ENCODE measurements at regions not wholly inside any gene's neighbourhood (a gene's known extent, or its start where the extent isn't known, plus 50 kb on each side); places are given as distances from the start of the nearest gene placed in this dataset.

DNA sequence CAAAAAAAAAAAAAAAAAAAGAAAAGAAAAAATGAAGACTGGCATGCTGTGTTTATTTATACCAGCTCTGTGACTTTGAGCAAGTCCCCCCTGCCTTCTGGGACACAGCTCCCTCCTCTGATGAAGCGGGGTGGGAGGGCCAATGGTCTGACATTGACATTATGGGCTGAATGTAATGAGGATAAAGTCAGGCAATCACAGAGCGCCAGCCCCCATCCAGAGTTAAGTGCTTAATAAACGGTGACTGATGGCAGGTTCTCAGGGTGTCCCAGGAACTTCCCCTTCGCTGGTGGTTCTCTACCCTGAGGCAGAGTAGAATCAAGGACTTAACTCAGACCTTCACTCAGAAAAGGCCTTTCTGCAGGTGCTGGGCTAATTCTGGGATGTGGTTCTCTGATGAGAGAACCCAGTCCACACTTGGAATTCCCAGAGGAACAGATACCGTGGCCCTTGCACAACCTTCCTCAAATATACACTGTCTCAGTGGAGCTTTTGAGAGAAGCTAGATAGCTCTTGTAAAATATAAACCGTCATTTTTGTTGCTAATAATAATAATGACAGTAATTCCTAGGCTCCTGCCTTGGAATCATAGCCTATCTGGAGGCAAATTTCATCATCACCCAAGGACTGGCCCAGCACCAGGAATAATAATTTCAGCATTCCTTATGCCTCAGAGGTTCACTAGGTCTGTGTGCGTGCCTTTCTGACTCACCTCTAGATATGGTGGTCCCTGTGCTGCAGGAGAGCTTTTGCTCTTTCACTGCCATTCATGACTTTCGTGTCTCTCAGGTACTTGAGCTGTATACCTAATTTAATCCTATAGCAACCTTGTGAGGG, 115.8 kb downstream of the RPLP1 start (continued):
- TF ChIP-seq NFE2L2 (IDR thresholded peaks at IDR 0.05; ENCODE audit: low read depth, low read length), result no peak

DNA sequence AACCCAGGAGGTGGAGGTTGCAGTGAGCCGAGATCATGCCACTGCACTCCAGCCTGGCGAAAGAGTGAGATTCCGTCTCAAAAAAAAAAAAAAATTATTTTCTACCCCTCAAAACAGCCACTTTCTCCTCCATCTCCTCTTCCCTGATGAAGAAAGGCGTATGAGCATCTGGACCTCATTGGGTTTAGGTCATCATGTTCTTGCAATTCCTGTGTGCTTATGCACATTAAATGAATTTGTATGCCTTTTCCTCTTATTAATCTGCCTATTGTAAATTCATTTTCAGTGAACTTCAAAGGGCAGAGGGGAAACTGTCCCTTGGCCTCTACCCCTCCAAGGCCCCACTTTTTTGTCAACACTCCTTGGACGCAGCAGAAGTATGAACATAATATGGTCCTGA, 117.8 kb downstream of the RPLP1 start:
- H3K9me1 ChIP-seq (ENCODE audit: insufficient read depth, low read length), result no peaks in the 10 kb centered on the region
- H2AK9ac ChIP-seq (replicated peaks; ENCODE audit: low read depth, low read length, poor library complexity), result no peak overlapping the region
- CTCF ChIA-PET, result no interaction called here
- no peak overlapping the region for H2BK5ac ChIP-seq (ENCODE audit: low read depth, low read length, poor library complexity, severe bottlenecking)
- dilution Hi-C loops (cut with HindIII; ENCODE audit: low sequenced_read_pairs, unreplicated experiment) (no loop called here), in situ Hi-C loops (cut with MboI; ENCODE audit: low sequenced_read_pairs) (loop anchor here (10.0 kb wide), 1 partner anchor 914 kb away; no protein-coding TSS in a partner anchor), intact Hi-C loops (cut with micrococcal nuclease) (no loop called here)
- H4K91ac ChIP-seq (ENCODE audit: insufficient read depth, low read depth, low read length), result no peak overlapping the region
- no peaks in the 10 kb centered on the region for H4K20me1 ChIP-seq (ENCODE audit: insufficient read depth, low read length)
- ATAC-seq (ENCODE audit: low read depth) (no peak), DNase-seq (no peak)
- no peak overlapping the region for H2BK15ac ChIP-seq (ENCODE audit: low read depth, low read length)
- no peak overlapping the region for H2AFZ ChIP-seq (replicated peaks; ENCODE audit: low read length, poor library complexity)
- peaks cover 7% of the 10 kb centered on the region for H3K4me1 ChIP-seq (ENCODE audit: control insufficient read depth, insufficient read depth, low read length)
- H3K14ac ChIP-seq (replicated peaks; ENCODE audit: low read depth, low read length), result no peak overlapping the region
- no peak overlapping the region for H3K23ac ChIP-seq (ENCODE audit: low read depth, low read length)
- H3K9ac ChIP-seq (ENCODE audit: low read depth, low read length), result no peak overlapping the region
- no peaks in the 10 kb centered on the region for H3K9me3 ChIP-seq (ENCODE audit: control insufficient read depth, insufficient read depth, low read length)
- no peak overlapping the region for H3K4me3 ChIP-seq (ENCODE audit: insufficient read depth, low read depth, low read length)
- H4K5ac ChIP-seq (ENCODE audit: low read depth, low read length), result no peak overlapping the region
- no peak overlapping the region for H3K4me2 ChIP-seq (ENCODE audit: low read depth, low read length)
- H2AK5ac ChIP-seq (ENCODE audit: low read depth, low read length), result no peak overlapping the region
- no peak overlapping the region for H2BK20ac ChIP-seq (ENCODE audit: low read depth, low read length)
- no peak overlapping the region for H3K4ac ChIP-seq (ENCODE audit: low read depth, low read length)
- no peak overlapping the region for H3K56ac ChIP-seq (ENCODE audit: extremely low read depth, insufficient read depth, low read length)
- BruUV-seq (replicated peaks), result no TSS peak
- no peak overlapping the region for H4K8ac ChIP-seq (ENCODE audit: low read depth in 2 of 2, low read length in 2 of 2)
- WGBS, 2 experiments (ENCODE audit: extremely low coverage in 2 of 2, insufficient read length in 1 of 2), result no CpG with 5 or more reads among the region's 5 CpGs
- POLR2A ChIA-PET (ENCODE audit: unreplicated experiment), result no interaction called here
- peaks cover 29% of the 10 kb centered on the region for H3K27me3 ChIP-seq (ENCODE audit: control insufficient read depth, insufficient read depth, low read length)
- no peaks in the 10 kb centered on the region for H3K79me1 ChIP-seq (ENCODE audit: low read depth in 1 of 2, low read length in 2 of 2)
- H3K36me3 ChIP-seq (ENCODE audit: control insufficient read depth, insufficient read depth, low read length), result no peaks in the 10 kb centered on the region
- no peak overlapping the region for H2BK120ac ChIP-seq (ENCODE audit: low read depth, low read length)
- TF ChIP-seq, protein P1, sequence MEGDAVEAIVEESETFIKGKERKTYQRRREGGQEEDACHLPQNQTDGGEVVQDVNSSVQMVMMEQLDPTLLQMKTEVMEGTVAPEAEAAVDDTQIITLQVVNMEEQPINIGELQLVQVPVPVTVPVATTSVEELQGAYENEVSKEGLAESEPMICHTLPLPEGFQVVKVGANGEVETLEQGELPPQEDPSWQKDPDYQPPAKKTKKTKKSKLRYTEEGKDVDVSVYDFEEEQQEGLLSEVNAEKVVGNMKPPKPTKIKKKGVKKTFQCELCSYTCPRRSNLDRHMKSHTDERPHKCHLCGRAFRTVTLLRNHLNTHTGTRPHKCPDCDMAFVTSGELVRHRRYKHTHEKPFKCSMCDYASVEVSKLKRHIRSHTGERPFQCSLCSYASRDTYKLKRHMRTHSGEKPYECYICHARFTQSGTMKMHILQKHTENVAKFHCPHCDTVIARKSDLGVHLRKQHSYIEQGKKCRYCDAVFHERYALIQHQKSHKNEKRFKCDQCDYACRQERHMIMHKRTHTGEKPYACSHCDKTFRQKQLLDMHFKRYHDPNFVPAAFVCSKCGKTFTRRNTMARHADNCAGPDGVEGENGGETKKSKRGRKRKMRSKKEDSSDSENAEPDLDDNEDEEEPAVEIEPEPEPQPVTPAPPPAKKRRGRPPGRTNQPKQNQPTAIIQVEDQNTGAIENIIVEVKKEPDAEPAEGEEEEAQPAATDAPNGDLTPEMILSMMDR (conservative IDR thresholded peaks at IDR 0.05; ENCODE audit: low read depth, low read length), result no peak
- TF ChIP-seq, protein P2, sequence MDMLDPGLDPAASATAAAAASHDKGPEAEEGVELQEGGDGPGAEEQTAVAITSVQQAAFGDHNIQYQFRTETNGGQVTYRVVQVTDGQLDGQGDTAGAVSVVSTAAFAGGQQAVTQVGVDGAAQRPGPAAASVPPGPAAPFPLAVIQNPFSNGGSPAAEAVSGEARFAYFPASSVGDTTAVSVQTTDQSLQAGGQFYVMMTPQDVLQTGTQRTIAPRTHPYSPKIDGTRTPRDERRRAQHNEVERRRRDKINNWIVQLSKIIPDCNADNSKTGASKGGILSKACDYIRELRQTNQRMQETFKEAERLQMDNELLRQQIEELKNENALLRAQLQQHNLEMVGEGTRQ (IDR thresholded peaks at IDR 0.05; ENCODE audit: low read depth, low read length), result no peak
- TF ChIP-seq MAFK (IDR thresholded peaks at IDR 0.05; ENCODE audit: low read depth, low read length), result no peak
- TF ChIP-seq MXI1 (IDR thresholded peaks at IDR 0.05; ENCODE audit: borderline replicate concordance, low read depth, low read length), result no peak
- TF ChIP-seq RCOR1 (IDR thresholded peaks at IDR 0.05; ENCODE audit: insufficient replicate concordance, low read length), result no peak
- no peak for TF ChIP-seq BHLHE40 (IDR thresholded peaks at IDR 0.05; ENCODE audit: low read depth, low read length)
- TF ChIP-seq FOS (IDR thresholded peaks at IDR 0.05; ENCODE audit: low read depth, low read length), result no peak
- no peak for TF ChIP-seq RFX5 (IDR thresholded peaks at IDR 0.05; ENCODE audit: low read depth, low read length)
- no peak for TF ChIP-seq NFE2L2 (IDR thresholded peaks at IDR 0.05; ENCODE audit: low read depth, low read length)
- no peak for TF ChIP-seq CHD1 (IDR thresholded peaks at IDR 0.05; ENCODE audit: low read depth, low read length)
- no peak for TF ChIP-seq RAD21 (IDR thresholded peaks at IDR 0.05; ENCODE audit: low read length)
- TF ChIP-seq, protein P3, sequence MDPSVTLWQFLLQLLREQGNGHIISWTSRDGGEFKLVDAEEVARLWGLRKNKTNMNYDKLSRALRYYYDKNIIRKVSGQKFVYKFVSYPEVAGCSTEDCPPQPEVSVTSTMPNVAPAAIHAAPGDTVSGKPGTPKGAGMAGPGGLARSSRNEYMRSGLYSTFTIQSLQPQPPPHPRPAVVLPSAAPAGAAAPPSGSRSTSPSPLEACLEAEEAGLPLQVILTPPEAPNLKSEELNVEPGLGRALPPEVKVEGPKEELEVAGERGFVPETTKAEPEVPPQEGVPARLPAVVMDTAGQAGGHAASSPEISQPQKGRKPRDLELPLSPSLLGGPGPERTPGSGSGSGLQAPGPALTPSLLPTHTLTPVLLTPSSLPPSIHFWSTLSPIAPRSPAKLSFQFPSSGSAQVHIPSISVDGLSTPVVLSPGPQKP (IDR thresholded peaks at IDR 0.05; ENCODE audit: borderline replicate concordance, low read depth, low read length), result no peak
- TF ChIP-seq MAZ (IDR thresholded peaks at IDR 0.05; ENCODE audit: borderline replicate concordance, low read depth, low read length), result no peak
- H3K27ac ChIP-seq (ENCODE audit: insufficient read depth, low read length), result no peak overlapping the region
- no peak overlapping the region for H3K18ac ChIP-seq (ENCODE audit: low read depth, low read length)
